GM12891 (cell line): ENCODE measurements at regions not wholly inside any gene's neighbourhood (a gene's known extent, or its start where the extent isn't known, plus 50 kb on each side); places are given as distances from the start of the nearest gene placed in this dataset.

Experiments used
- PAX5 ChIP-seq: IDR thresholded peaks from 2 replicates; pipeline ENCODE4 v1.6.1; 2011; ENCODE audit warnings: low read length, moderate library complexity, mild to moderate bottlenecking; ENCODE audit not compliant: insufficient read depth, severe bottlenecking
- POLR2A ChIP-seq: IDR thresholded peaks from 2 replicates; pipeline ENCODE4 v1.6.1; 2011; ENCODE audit warnings: low read depth, low read length, control low read depth
- POLR2AphosphoS5 ChIP-seq: IDR thresholded peaks from 2 replicates; pipeline ENCODE4 v1.6.1; 2011; ENCODE audit warnings: low read depth, low read length, control low read depth
- SPI1 ChIP-seq: IDR thresholded peaks from 2 replicates; pipeline ENCODE4 v1.6.1; 2011; ENCODE audit warnings: low read depth, low read length, control low read depth
- TAF1 ChIP-seq: IDR thresholded peaks from 2 replicates; pipeline ENCODE4 v1.6.1; 2011; ENCODE audit warnings: low read depth, low read length, control low read depth

- TF ChIP-seq POLR2A (no peak), POLR2AphosphoS5 (no peak), TAF1 (no peak), PAX5 (no peak), SPI1 (no peak)
Measured at GRCh38 chr9:86682240-86682639, 265.1 kb downstream of the GAS1 start.
